IMR-90 (cell line): ENCODE measurements at regions not wholly inside any gene's neighbourhood (a gene's known extent, or its start where the extent isn't known, plus 50 kb on each side); places are given as distances from the start of the nearest gene placed in this dataset.
A peak's percentile ranks its signal among the peaks of the same experiment; 100 is the strongest.

ENCODE experiments used
- ATAC-seq: fragments of 200-7000 bp; cut with Tn5 transposase; 2 replicates; pipeline ENCODE4 v1.9.1; 2020; ENCODE audit warnings: low read depth, mild to moderate bottlenecking, moderate library complexity
- BruUV-seq: library from RNA; stranded (reverse); fragments of 400-500 nt; replicated peaks from 2 replicates; lab custom pipeline; 2021; lab: Mats Ljungman, UMichigan
- CTCF ChIA-PET: fragments of 300-600 bp; formaldehyde crosslinking; extraction: SDS; loops from one replicate; lab custom pipeline; 2021; ENCODE audit warnings: antibody characterized with exemption; lab: Yijun Ruan, JAX
- POLR2A ChIA-PET: fragments of 300-600 bp; sonication (Branson Sonifier 250); formaldehyde crosslinking; loops from one replicate; lab custom pipeline; 2022; ENCODE audit warnings: antibody characterized with exemption; ENCODE audit not compliant: unreplicated experiment; lab: Charles Lee
- DNase-seq: peaks from one replicate; pipeline ENCODE4 v3.0.0; 2013
- H2AFZ ChIP-seq: replicated peaks from 2 replicates; pipeline ENCODE3; 2013; ENCODE audit warnings: low read length, mild to moderate bottlenecking; ENCODE audit not compliant: poor library complexity
- H2AK5ac ChIP-seq: 2 replicates; pipeline ENCODE4 v1.6.1; 2013; ENCODE audit warnings: low read depth, low read length, inconsistent platforms
- H2AK9ac ChIP-seq: replicated peaks from 2 replicates; pipeline ENCODE3; 2013; ENCODE audit warnings: mild to moderate bottlenecking, low read depth, low read length, moderate library complexity; ENCODE audit not compliant: poor library complexity
- H2BK120ac ChIP-seq: 2 replicates; pipeline ENCODE4 v1.6.1; 2013; ENCODE audit warnings: low read depth, low read length, inconsistent platforms
- H2BK15ac ChIP-seq: 3 replicates; pipeline ENCODE4 v1.6.1; 2013; ENCODE audit warnings: low read depth, low read length, inconsistent platforms
- H2BK20ac ChIP-seq: 2 replicates; pipeline ENCODE4 v1.6.1; 2013; ENCODE audit warnings: low read depth, mild to moderate bottlenecking, inconsistent platforms, low read length, moderate library complexity
- H2BK5ac ChIP-seq: 2 replicates; pipeline ENCODE4 v1.6.1; 2013; ENCODE audit warnings: mild to moderate bottlenecking, low read depth, low read length, inconsistent platforms; ENCODE audit not compliant: poor library complexity, severe bottlenecking
- H3K14ac ChIP-seq: replicated peaks from 2 replicates; pipeline ENCODE4 v1.6.1; 2013; ENCODE audit warnings: low read depth, low read length, inconsistent platforms
- H3K18ac ChIP-seq: 2 replicates; pipeline ENCODE4 v1.6.1; 2013; ENCODE audit warnings: low read depth, low read length, control low read depth
- H3K23ac ChIP-seq: 2 replicates; pipeline ENCODE4 v1.6.1; 2013; ENCODE audit warnings: low read depth, low read length, inconsistent platforms
- H3K27ac ChIP-seq: 2 replicates; pipeline ENCODE4 v1.5.1; 2013; ENCODE audit warnings: mild to moderate bottlenecking, control low read depth, low read length; ENCODE audit not compliant: insufficient read depth
- H3K27me3 ChIP-seq: 2 replicates; pipeline ENCODE4 v1.6.1; 2013; ENCODE audit warnings: low read length; ENCODE audit not compliant: control insufficient read depth, insufficient read depth
- H3K36me3 ChIP-seq: 2 replicates; pipeline ENCODE4 v1.6.1; 2013; ENCODE audit warnings: low read length, mixed read lengths; ENCODE audit not compliant: control insufficient read depth, insufficient read depth
- H3K4ac ChIP-seq: 2 replicates; pipeline ENCODE4 v1.6.1; 2013; ENCODE audit warnings: low read depth, low read length, inconsistent platforms
- H3K4me1 ChIP-seq: 2 replicates; pipeline ENCODE4 v1.6.1; 2013; ENCODE audit warnings: low read length, mixed read lengths; ENCODE audit not compliant: control insufficient read depth, insufficient read depth
- H3K4me2 ChIP-seq: 2 replicates; pipeline ENCODE4 v1.6.1; 2013; ENCODE audit warnings: low read depth, mild to moderate bottlenecking, control low read depth, low read length, moderate library complexity
- H3K4me3 ChIP-seq: 2 replicates; pipeline ENCODE4 v1.5.1; 2013; ENCODE audit warnings: low read depth, mild to moderate bottlenecking, control low read depth, low read length, moderate library complexity; ENCODE audit not compliant: insufficient read depth
- H3K56ac ChIP-seq: 2 replicates; pipeline ENCODE4 v1.6.1; 2013; ENCODE audit warnings: low read length, inconsistent platforms; ENCODE audit not compliant: insufficient read depth; ENCODE audit errors: extremely low read depth
- H3K79me1 ChIP-seq, 2 experiments: 2 replicates each; pipeline ENCODE4 v1.6.1; 2013; ENCODE audit warnings: low read length in 2 of 2, inconsistent platforms in 1 of 2, low read depth in 1 of 2
- H3K9ac ChIP-seq: 2 replicates; pipeline ENCODE4 v1.6.1; 2013; ENCODE audit warnings: low read depth, low read length, control low read depth
- H3K9me1 ChIP-seq: 2 replicates; pipeline ENCODE4 v1.6.1; 2013; ENCODE audit warnings: low read length, inconsistent platforms; ENCODE audit not compliant: insufficient read depth
- H3K9me3 ChIP-seq: 2 replicates; pipeline ENCODE4 v1.6.1; 2013; ENCODE audit warnings: low read length; ENCODE audit not compliant: control insufficient read depth, insufficient read depth
- H4K20me1 ChIP-seq: 2 replicates; pipeline ENCODE4 v1.6.1; 2013; ENCODE audit warnings: low read length, inconsistent platforms; ENCODE audit not compliant: insufficient read depth
- H4K5ac ChIP-seq: 2 replicates; pipeline ENCODE4 v1.6.1; 2013; ENCODE audit warnings: mild to moderate bottlenecking, low read depth, low read length, control low read depth
- H4K8ac ChIP-seq, 2 experiments: 2 replicates each; pipeline ENCODE4 v1.6.1; 2013; ENCODE audit warnings: low read depth in 2 of 2, low read length in 2 of 2, control low read depth in 1 of 2, inconsistent platforms in 1 of 2
- H4K91ac ChIP-seq: 2 replicates; pipeline ENCODE4 v1.6.1; 2013; ENCODE audit warnings: low read depth, low read length, inconsistent platforms; ENCODE audit not compliant: insufficient read depth
- CTCF ChIP-seq: conservative IDR thresholded peaks from 2 replicates; pipeline ENCODE4 v1.5.1; 2012; ENCODE audit warnings: mild to moderate bottlenecking, low read depth, low read length, improper control_type of control experiment
- MAFK ChIP-seq: IDR thresholded peaks from 2 replicates; pipeline ENCODE4 v1.6.1; 2012; ENCODE audit warnings: low read depth, low read length, improper control_type of control experiment
- WGBS, 2 experiments: methylation state at CpG; one replicate each; pipeline versions ENCODE4 v1.1.5 to v1.1.7; 2013; ENCODE audit warnings: missing lambda C conversion rate in 2 of 2; ENCODE audit not compliant: insufficient read length in 1 of 2; ENCODE audit errors: extremely low coverage in 2 of 2; 5-methylcytosine and 5-hydroxymethylcytosine counted together
- dilution Hi-C: fragments of 300-500 bp; cut with HindIII; formaldehyde crosslinking; loops from one replicate; pipeline ENCODE4 v1.14.3; 2018; ENCODE audit warnings: low sequenced_read_pairs; ENCODE audit not compliant: unreplicated experiment
- in situ Hi-C: fragments of 300-500 bp; cut with MboI; formaldehyde crosslinking; loops from 3 replicates; pipeline ENCODE4 v1.14.3; 2019; ENCODE audit warnings: low sequenced_read_pairs, inconsistent platforms, mixed read lengths
- intact Hi-C: fragments of 100-400 bp; cut with micrococcal nuclease; formaldehyde crosslinking; loops from 2 replicates; pipeline ENCODE4 v1.10.0; 2022

DNA sequence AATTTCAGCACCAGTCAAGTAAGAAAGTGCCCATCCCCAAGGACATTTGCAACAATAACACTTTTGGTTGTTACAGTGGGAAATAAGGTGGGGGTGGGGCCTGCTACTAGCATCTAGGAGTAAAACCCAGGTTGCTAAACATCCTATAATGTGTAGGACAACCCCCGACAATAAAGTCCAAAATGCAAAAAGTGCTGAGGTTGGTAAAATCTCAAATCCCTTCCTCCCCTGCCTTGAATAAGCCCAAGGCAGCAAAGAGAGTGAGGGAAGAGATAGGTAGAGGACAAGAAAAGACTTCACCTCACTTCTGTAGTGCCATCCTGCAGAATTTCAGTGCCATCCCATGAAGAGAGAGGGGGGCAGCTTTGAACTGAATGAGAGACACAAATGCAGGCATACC, 117.5 kb upstream of the NIPBL start:
- Histone ChIP-seq H2AK9ac (no peak overlapping the region), H2AK5ac (no peak overlapping the region), H3K79me1 (no peaks in the 10 kb centered on the region), H2AFZ (no peak overlapping the region), H3K27me3 (peaks cover 13% of the 10 kb centered on the region), H3K18ac (no peak overlapping the region), H2BK5ac (no peak overlapping the region), H4K5ac (no peak overlapping the region), H3K27ac (no peak overlapping the region), H3K4me2 (no peak overlapping the region), H3K4me1 (no peaks in the 10 kb centered on the region), H3K23ac (no peak overlapping the region), H4K20me1 (no peaks in the 10 kb centered on the region), H2BK120ac (no peak overlapping the region), H3K9me3 (no peaks in the 10 kb centered on the region), H3K9ac (no peak overlapping the region), H4K91ac (no peak overlapping the region), H3K36me3 (no peaks in the 10 kb centered on the region), H3K4ac (no peak overlapping the region), H3K9me1 (no peaks in the 10 kb centered on the region), H4K8ac (no peak overlapping the region), H3K4me3 (no peak overlapping the region), H2BK15ac (no peak overlapping the region), H3K14ac (no peak overlapping the region), H2BK20ac (no peak overlapping the region), H3K56ac (no peak overlapping the region)
- ATAC-seq (no peak), DNase-seq (no peak)
- POLR2A ChIA-PET, result no interaction called here
- no CpG with 5 or more reads among the region's 1 CpG for WGBS, 2 experiments
- dilution Hi-C loops, result no loop called here
- in situ Hi-C loops, result no loop called here
- intact Hi-C loops, result no loop called here
- CTCF ChIA-PET, result no interaction called here
- TF ChIP-seq MAFK, result peak; percentile 76
- no peak for TF ChIP-seq CTCF
- no TSS peak for BruUV-seq
